ENCODE measurements at regions not wholly inside any gene's neighbourhood (a gene's known extent, or its start where the extent isn't known, plus 50 kb on each side); places are given as distances from the start of the nearest gene placed in this dataset.

GRCh38 chr13:50420718-50421472, 405.7 kb downstream of the KCNRG start:
- Histone ChIP-seq H3K9me3 (no peaks in the 10 kb centered on the region), H3K4me3 (no peak overlapping the region), H3K27me3 (no peaks in the 10 kb centered on the region), H3K27ac (peak overlapping the region; percentile 13 to 77 (median 52)), H3K4me1 (peaks cover 0 to 60% (median 46%) of the 10 kb centered on the region in 12 donors), H3K36me3 (no peaks in the 10 kb centered on the region)
- TF ChIP-seq CTCF (IDR thresholded peaks at IDR 0.05), result no peak
- TF ChIP-seq POLR2A (IDR thresholded peaks at IDR 0.05), result no peak
- DNase-seq (peak in 2 of 5 donors; percentile 39 to 62), ATAC-seq (peak; percentile 41 to 69 (median 61))
- 44 to 56% (median 48%) methylated on average over 6 of the region's 6 CpGs for WGBS, 4 donors
- intact Hi-C loops (cut with DNase I), result loop anchor here in 4 of 10 donors (5.0 to 10.0 kb wide), 4 partner anchors 34 to 104 kb away; no protein-coding TSS in a partner anchor

DNA sequence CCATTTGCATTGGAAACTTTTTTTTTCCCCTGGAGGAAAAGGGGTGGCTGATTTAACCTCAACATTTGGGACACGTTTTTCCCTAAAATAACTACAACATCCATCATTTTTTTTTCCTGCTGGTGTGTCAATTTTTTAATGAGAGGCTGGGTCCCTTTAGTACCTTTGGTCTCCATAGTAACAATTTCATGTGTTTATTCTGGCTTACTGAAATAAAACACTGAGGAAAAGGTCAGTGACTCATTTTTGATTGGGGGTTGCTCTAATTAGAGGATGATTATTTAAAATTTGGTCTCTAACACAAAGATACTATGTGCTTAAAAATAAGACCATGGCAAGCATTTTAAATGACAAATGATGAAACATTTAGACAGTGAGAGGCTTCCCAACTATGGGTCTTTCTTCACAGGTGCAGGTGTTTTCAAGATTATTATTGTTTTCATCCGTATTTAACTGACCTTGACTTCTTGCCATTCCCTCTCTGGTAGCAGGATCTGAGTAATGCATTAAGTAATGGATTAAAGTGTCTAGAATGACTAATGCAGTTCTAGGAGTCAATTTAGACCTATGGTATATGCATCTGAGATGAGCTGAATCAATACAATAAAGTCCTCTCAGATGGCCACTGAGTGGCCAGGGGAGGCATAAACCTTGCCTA, 406.4 kb downstream of the KCNRG start:
- Histone ChIP-seq H3K4me3 (no peak overlapping the region), H3K9me3 (no peaks in the 10 kb centered on the region), H3K27ac (peak overlapping the region in 9 of 12 donors; percentile 13 to 77 (median 47)), H3K36me3 (no peaks in the 10 kb centered on the region), H3K27me3 (no peaks in the 10 kb centered on the region), H3K4me1 (peaks cover 0 to 60% (median 46%) of the 10 kb centered on the region in 12 donors)
- no peak for TF ChIP-seq POLR2A (IDR thresholded peaks at IDR 0.05)
- no peak for TF ChIP-seq CTCF (IDR thresholded peaks at IDR 0.05)
- intact Hi-C loops (cut with DNase I), result loop anchor here in 4 of 10 donors (5.0 to 10.0 kb wide), 4 partner anchors 34 to 103 kb away; no protein-coding TSS in a partner anchor
- 4 to 24% (median 14%) methylated on average over 2 of the region's 2 CpGs for WGBS, 4 donors
- ATAC-seq, result peak in 1 of 4 donors; percentile 26
- no peak for DNase-seq

- H3K36me3 ChIP-seq, result no peaks in the 10 kb centered on the region
- peak overlapping the region in 10 of 12 donors; percentile 14 to 77 (median 60) for H3K27ac ChIP-seq
- intact Hi-C loops (cut with DNase I), result loop anchor here in 4 of 10 donors (5.0 to 10.0 kb wide), 4 partner anchors 35 to 102 kb away; no protein-coding TSS in a partner anchor
- TF ChIP-seq CTCF (IDR thresholded peaks at IDR 0.05) (no peak), POLR2A (IDR thresholded peaks at IDR 0.05) (no peak)
- peaks cover 0 to 60% (median 46%) of the 10 kb centered on the region in 12 donors for H3K4me1 ChIP-seq
- DNase-seq, result no peak
- no peak for ATAC-seq
- no peaks in the 10 kb centered on the region for H3K9me3 ChIP-seq
- H3K4me3 ChIP-seq, result no peak overlapping the region
- no peaks in the 10 kb centered on the region for H3K27me3 ChIP-seq
- WGBS, 4 donors, result 64 to 73% (median 69%) methylated on average over 12 of the region's 12 CpGs
These were observed 407.2 kb downstream of the KCNRG start for GRCh38 chr13:50422181-50423148.

Measured in heart left ventricle (tissue), 16 donors.